Hypothalamus (tissue), 51 donors: ENCODE measurements at regions not wholly inside any gene's neighbourhood (a gene's known extent, or its start where the extent isn't known, plus 50 kb on each side); places are given as distances from the start of the nearest gene placed in this dataset.

Experiments
- DNase-seq, 51 donors: peaks; one replicate each; lab custom pipeline; 2025; lab: John Stamatoyannopoulos, UW

- DNase-seq, result no peak
These were observed 127.8 kb upstream of the ADCY1 start for GRCh38 chr7:45446195-45446944.

GRCh38 chr7:45447296-45447695, 126.9 kb upstream of the ADCY1 start:
- DNase-seq, result no peak

- DNase-seq, result no peak
These were observed 123.5 kb upstream of the ADCY1 start for GRCh38 chr7:45450571-45451204.

- DNase-seq, result no peak
These were observed 122.7 kb upstream of the ADCY1 start for GRCh38 chr7:45451342-45452035.

GRCh38 chr7:45454771-45455170, 119.4 kb upstream of the ADCY1 start:
- DNase-seq, result no peak

GRCh38 chr7:45455662-45456061, 118.5 kb upstream of the ADCY1 start:
- no peak for DNase-seq

GRCh38 chr7:45456105-45456504, 118.1 kb upstream of the ADCY1 start:
- DNase-seq, result no peak

- DNase-seq, result no peak
These were observed 117.2 kb upstream of the ADCY1 start for GRCh38 chr7:45456747-45457524.

- no peak for DNase-seq
These were observed 116.6 kb upstream of the ADCY1 start for GRCh38 chr7:45457591-45457990.

- no peak for DNase-seq
These were observed 114.7 kb upstream of the ADCY1 start for GRCh38 chr7:45459476-45459875.

- no peak for DNase-seq
These were observed 113.8 kb upstream of the ADCY1 start for GRCh38 chr7:45460379-45460778.

- no peak for DNase-seq
These were observed 113.1 kb upstream of the ADCY1 start for GRCh38 chr7:45461026-45461425.

GRCh38 chr7:45469103-45469502, 105.1 kb upstream of the ADCY1 start:
- DNase-seq, result no peak

- DNase-seq, result no peak
These were observed 104.1 kb upstream of the ADCY1 start for GRCh38 chr7:45470031-45470430.

- DNase-seq, result no peak
These were observed 94.4 kb upstream of the ADCY1 start for GRCh38 chr7:45479781-45480180.

- no peak for DNase-seq
These were observed 91.7 kb upstream of the ADCY1 start for GRCh38 chr7:45482451-45482850.

GRCh38 chr7:45484094-45484493, 90.1 kb upstream of the ADCY1 start:
- DNase-seq, result no peak

GRCh38 chr7:45486575-45486974, 87.6 kb upstream of the ADCY1 start:
- DNase-seq, result no peak

- no peak for DNase-seq
These were observed 79.3 kb upstream of the ADCY1 start for GRCh38 chr7:45494885-45495284.

- no peak for DNase-seq
These were observed 78.5 kb upstream of the ADCY1 start for GRCh38 chr7:45495618-45496017.

GRCh38 chr7:45500257-45500656, 73.9 kb upstream of the ADCY1 start:
- no peak for DNase-seq
